IMR-90 (cell line): ENCODE measurements at regions not wholly inside any gene's neighbourhood (a gene's known extent, or its start where the extent isn't known, plus 50 kb on each side); places are given as distances from the start of the nearest gene placed in this dataset.

ENCODE experiments used
- ATAC-seq: fragments of 200-7000 bp; cut with Tn5 transposase; 2 replicates; pipeline ENCODE4 v1.9.1; 2020; ENCODE audit warnings: low read depth, mild to moderate bottlenecking, moderate library complexity
- BruUV-seq: library from RNA; stranded (reverse); fragments of 400-500 nt; replicated peaks from 2 replicates; lab custom pipeline; 2021; lab: Mats Ljungman, UMichigan
- CTCF ChIA-PET: fragments of 300-600 bp; formaldehyde crosslinking; extraction: SDS; loops from one replicate; lab custom pipeline; 2021; ENCODE audit warnings: antibody characterized with exemption; lab: Yijun Ruan, JAX
- POLR2A ChIA-PET: fragments of 300-600 bp; sonication (Branson Sonifier 250); formaldehyde crosslinking; loops from one replicate; lab custom pipeline; 2022; ENCODE audit warnings: antibody characterized with exemption; ENCODE audit not compliant: unreplicated experiment; lab: Charles Lee
- DNase-seq: peaks from one replicate; pipeline ENCODE4 v3.0.0; 2013
- H2AFZ ChIP-seq: replicated peaks from 2 replicates; pipeline ENCODE3; 2013; ENCODE audit warnings: low read length, mild to moderate bottlenecking; ENCODE audit not compliant: poor library complexity
- H2AK5ac ChIP-seq: 2 replicates; pipeline ENCODE4 v1.6.1; 2013; ENCODE audit warnings: low read depth, low read length, inconsistent platforms
- H2AK9ac ChIP-seq: replicated peaks from 2 replicates; pipeline ENCODE3; 2013; ENCODE audit warnings: mild to moderate bottlenecking, low read depth, low read length, moderate library complexity; ENCODE audit not compliant: poor library complexity
- H2BK120ac ChIP-seq: 2 replicates; pipeline ENCODE4 v1.6.1; 2013; ENCODE audit warnings: low read depth, low read length, inconsistent platforms
- H2BK15ac ChIP-seq: 3 replicates; pipeline ENCODE4 v1.6.1; 2013; ENCODE audit warnings: low read depth, low read length, inconsistent platforms
- H2BK20ac ChIP-seq: 2 replicates; pipeline ENCODE4 v1.6.1; 2013; ENCODE audit warnings: low read depth, mild to moderate bottlenecking, inconsistent platforms, low read length, moderate library complexity
- H2BK5ac ChIP-seq: 2 replicates; pipeline ENCODE4 v1.6.1; 2013; ENCODE audit warnings: mild to moderate bottlenecking, low read depth, low read length, inconsistent platforms; ENCODE audit not compliant: poor library complexity, severe bottlenecking
- H3K14ac ChIP-seq: replicated peaks from 2 replicates; pipeline ENCODE4 v1.6.1; 2013; ENCODE audit warnings: low read depth, low read length, inconsistent platforms
- H3K18ac ChIP-seq: 2 replicates; pipeline ENCODE4 v1.6.1; 2013; ENCODE audit warnings: low read depth, low read length, control low read depth
- H3K23ac ChIP-seq: 2 replicates; pipeline ENCODE4 v1.6.1; 2013; ENCODE audit warnings: low read depth, low read length, inconsistent platforms
- H3K27ac ChIP-seq: 2 replicates; pipeline ENCODE4 v1.5.1; 2013; ENCODE audit warnings: mild to moderate bottlenecking, control low read depth, low read length; ENCODE audit not compliant: insufficient read depth
- H3K27me3 ChIP-seq: 2 replicates; pipeline ENCODE4 v1.6.1; 2013; ENCODE audit warnings: low read length; ENCODE audit not compliant: control insufficient read depth, insufficient read depth
- H3K36me3 ChIP-seq: 2 replicates; pipeline ENCODE4 v1.6.1; 2013; ENCODE audit warnings: low read length, mixed read lengths; ENCODE audit not compliant: control insufficient read depth, insufficient read depth
- H3K4ac ChIP-seq: 2 replicates; pipeline ENCODE4 v1.6.1; 2013; ENCODE audit warnings: low read depth, low read length, inconsistent platforms
- H3K4me1 ChIP-seq: 2 replicates; pipeline ENCODE4 v1.6.1; 2013; ENCODE audit warnings: low read length, mixed read lengths; ENCODE audit not compliant: control insufficient read depth, insufficient read depth
- H3K4me2 ChIP-seq: 2 replicates; pipeline ENCODE4 v1.6.1; 2013; ENCODE audit warnings: low read depth, mild to moderate bottlenecking, control low read depth, low read length, moderate library complexity
- H3K4me3 ChIP-seq: 2 replicates; pipeline ENCODE4 v1.5.1; 2013; ENCODE audit warnings: low read depth, mild to moderate bottlenecking, control low read depth, low read length, moderate library complexity; ENCODE audit not compliant: insufficient read depth
- H3K56ac ChIP-seq: 2 replicates; pipeline ENCODE4 v1.6.1; 2013; ENCODE audit warnings: low read length, inconsistent platforms; ENCODE audit not compliant: insufficient read depth; ENCODE audit errors: extremely low read depth
- H3K79me1 ChIP-seq, 2 experiments: 2 replicates each; pipeline ENCODE4 v1.6.1; 2013; ENCODE audit warnings: low read length in 2 of 2, inconsistent platforms in 1 of 2, low read depth in 1 of 2
- H3K9ac ChIP-seq: 2 replicates; pipeline ENCODE4 v1.6.1; 2013; ENCODE audit warnings: low read depth, low read length, control low read depth
- H3K9me1 ChIP-seq: 2 replicates; pipeline ENCODE4 v1.6.1; 2013; ENCODE audit warnings: low read length, inconsistent platforms; ENCODE audit not compliant: insufficient read depth
- H3K9me3 ChIP-seq: 2 replicates; pipeline ENCODE4 v1.6.1; 2013; ENCODE audit warnings: low read length; ENCODE audit not compliant: control insufficient read depth, insufficient read depth
- H4K20me1 ChIP-seq: 2 replicates; pipeline ENCODE4 v1.6.1; 2013; ENCODE audit warnings: low read length, inconsistent platforms; ENCODE audit not compliant: insufficient read depth
- H4K5ac ChIP-seq: 2 replicates; pipeline ENCODE4 v1.6.1; 2013; ENCODE audit warnings: mild to moderate bottlenecking, low read depth, low read length, control low read depth
- H4K8ac ChIP-seq, 2 experiments: 2 replicates each; pipeline ENCODE4 v1.6.1; 2013; ENCODE audit warnings: low read depth in 2 of 2, low read length in 2 of 2, control low read depth in 1 of 2, inconsistent platforms in 1 of 2
- H4K91ac ChIP-seq: 2 replicates; pipeline ENCODE4 v1.6.1; 2013; ENCODE audit warnings: low read depth, low read length, inconsistent platforms; ENCODE audit not compliant: insufficient read depth
- BHLHE40 ChIP-seq: fragments of 150-350 bp; IDR thresholded peaks from 2 replicates; pipeline ENCODE4 v1.6.1; 2016; ENCODE audit warnings: mild to moderate bottlenecking, low read depth, low read length
- CEBPB ChIP-seq: IDR thresholded peaks from 2 replicates; pipeline ENCODE4 v1.6.1; 2012; ENCODE audit warnings: low read depth, low read length, improper control_type of control experiment
- CHD1 ChIP-seq: IDR thresholded peaks from 2 replicates; pipeline ENCODE4 v1.6.1; 2012; ENCODE audit warnings: low read depth, low read length, improper control_type of control experiment
- CTCF ChIP-seq: conservative IDR thresholded peaks from 2 replicates; pipeline ENCODE4 v1.5.1; 2012; ENCODE audit warnings: mild to moderate bottlenecking, low read depth, low read length, improper control_type of control experiment
- FOS ChIP-seq: fragments of 150-350 bp; IDR thresholded peaks from 2 replicates; pipeline ENCODE4 v1.6.1; 2016; ENCODE audit warnings: low read depth, low read length
- MAFK ChIP-seq: IDR thresholded peaks from 2 replicates; pipeline ENCODE4 v1.6.1; 2012; ENCODE audit warnings: low read depth, low read length, improper control_type of control experiment
- MAZ ChIP-seq: IDR thresholded peaks from 2 replicates; pipeline ENCODE4 v1.6.1; 2012; ENCODE audit warnings: low read depth, mild to moderate bottlenecking, low read length, improper control_type of control experiment, moderate library complexity, borderline replicate concordance
- MXI1 ChIP-seq: IDR thresholded peaks from 2 replicates; pipeline ENCODE4 v1.6.1; 2012; ENCODE audit warnings: low read depth, mild to moderate bottlenecking, low read length, moderate library complexity, borderline replicate concordance
- NFE2L2 ChIP-seq: fragments of 150-350 bp; IDR thresholded peaks from 2 replicates; pipeline ENCODE4 v1.6.1; 2016; ENCODE audit warnings: low read depth, mild to moderate bottlenecking, low read length
- POLR2A ChIP-seq: IDR thresholded peaks from 2 replicates; pipeline ENCODE4 v1.6.1; 2012; ENCODE audit warnings: mild to moderate bottlenecking, low read depth, low read length
- RAD21 ChIP-seq: IDR thresholded peaks from 2 replicates; pipeline ENCODE4 v1.6.1; 2012; ENCODE audit warnings: low read length, improper control_type of control experiment
- RCOR1 ChIP-seq: IDR thresholded peaks from 2 replicates; pipeline ENCODE4 v1.6.1; 2012; ENCODE audit warnings: mild to moderate bottlenecking, low read length, improper control_type of control experiment; ENCODE audit not compliant: insufficient replicate concordance
- RFX5 ChIP-seq: IDR thresholded peaks from 2 replicates; pipeline ENCODE4 v1.8.0; 2012; ENCODE audit warnings: low read depth, mild to moderate bottlenecking, low read length, moderate library complexity
- SMC3 ChIP-seq: fragments of 150-350 bp; IDR thresholded peaks from 2 replicates; pipeline ENCODE4 v1.6.1; 2016; ENCODE audit warnings: low read depth, mild to moderate bottlenecking, antibody characterized with exemption, low read length, moderate library complexity
- USF2 ChIP-seq: fragments of 150-350 bp; IDR thresholded peaks from 2 replicates; pipeline ENCODE4 v1.6.1; 2017; ENCODE audit warnings: mild to moderate bottlenecking, antibody characterized with exemption, low read length, low read depth
- WGBS, 2 experiments: methylation state at CpG; one replicate each; pipeline versions ENCODE4 v1.1.5 to v1.1.7; 2013; ENCODE audit warnings: missing lambda C conversion rate in 2 of 2; ENCODE audit not compliant: insufficient read length in 1 of 2; ENCODE audit errors: extremely low coverage in 2 of 2; 5-methylcytosine and 5-hydroxymethylcytosine counted together
- dilution Hi-C: fragments of 300-500 bp; cut with HindIII; formaldehyde crosslinking; loops from one replicate; pipeline ENCODE4 v1.14.3; 2018; ENCODE audit warnings: low sequenced_read_pairs; ENCODE audit not compliant: unreplicated experiment
- in situ Hi-C: fragments of 300-500 bp; cut with MboI; formaldehyde crosslinking; loops from 3 replicates; pipeline ENCODE4 v1.14.3; 2019; ENCODE audit warnings: low sequenced_read_pairs, inconsistent platforms, mixed read lengths
- intact Hi-C: fragments of 100-400 bp; cut with micrococcal nuclease; formaldehyde crosslinking; loops from 2 replicates; pipeline ENCODE4 v1.10.0; 2022
- TF ChIP-seq, protein P1 (sequence below): fragments of 150-350 bp; IDR thresholded peaks from 2 replicates; pipeline ENCODE4 v1.6.1; 2016; ENCODE audit warnings: low read depth, mild to moderate bottlenecking, low read length, moderate library complexity, borderline replicate concordance

- no peak for DNase-seq
- WGBS, 2 experiments, result no CpG with 5 or more reads among the region's 1 CpG
- intact Hi-C loops, result no loop called here
Observed at GRCh38 chr10:44436240-44436639, 51.3 kb upstream of the CXCL12 start.

More at GRCh38 chr10:44436240-44436639, 51.3 kb upstream of the CXCL12 start:
- no peak overlapping the region for H2AFZ ChIP-seq
- H3K27ac ChIP-seq, result no peak overlapping the region
- no peak overlapping the region for H3K23ac ChIP-seq
- no peak overlapping the region for H3K9ac ChIP-seq
- no peaks in the 10 kb centered on the region for H3K9me1 ChIP-seq
- no peak overlapping the region for H4K5ac ChIP-seq
- no TSS peak for BruUV-seq
- no peak overlapping the region for H2BK5ac ChIP-seq
- H3K14ac ChIP-seq, result no peak overlapping the region
- ChIA-PET POLR2A (no interaction called here), CTCF (no interaction called here)
- H3K4me3 ChIP-seq, result no peak overlapping the region
- peaks cover 10% of the 10 kb centered on the region; the same call in 1 of the 2 replicates for H3K27me3 ChIP-seq
- H3K36me3 ChIP-seq, result no peaks in the 10 kb centered on the region
- H4K20me1 ChIP-seq, result no peaks in the 10 kb centered on the region
- no peak overlapping the region for H2BK15ac ChIP-seq
- H3K9me3 ChIP-seq, result peaks cover 2% of the 10 kb centered on the region; the same call in 1 of the 2 replicates
- H3K4me1 ChIP-seq, result no peaks in the 10 kb centered on the region
- TF ChIP-seq RCOR1 (no peak), NFE2L2 (no peak), MAFK (no peak), CEBPB (no peak), CHD1 (no peak), USF2 (no peak), MAZ (no peak), RFX5 (no peak), SMC3 (no peak), POLR2A (no peak), BHLHE40 (no peak), CTCF (no peak), MXI1 (no peak), RAD21 (no peak), FOS (no peak)
- TF ChIP-seq, protein P1, sequence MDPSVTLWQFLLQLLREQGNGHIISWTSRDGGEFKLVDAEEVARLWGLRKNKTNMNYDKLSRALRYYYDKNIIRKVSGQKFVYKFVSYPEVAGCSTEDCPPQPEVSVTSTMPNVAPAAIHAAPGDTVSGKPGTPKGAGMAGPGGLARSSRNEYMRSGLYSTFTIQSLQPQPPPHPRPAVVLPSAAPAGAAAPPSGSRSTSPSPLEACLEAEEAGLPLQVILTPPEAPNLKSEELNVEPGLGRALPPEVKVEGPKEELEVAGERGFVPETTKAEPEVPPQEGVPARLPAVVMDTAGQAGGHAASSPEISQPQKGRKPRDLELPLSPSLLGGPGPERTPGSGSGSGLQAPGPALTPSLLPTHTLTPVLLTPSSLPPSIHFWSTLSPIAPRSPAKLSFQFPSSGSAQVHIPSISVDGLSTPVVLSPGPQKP, result no peak
- no peak overlapping the region for H3K18ac ChIP-seq
- H2BK20ac ChIP-seq, result no peak overlapping the region
- no peaks in the 10 kb centered on the region for H3K79me1 ChIP-seq
- ATAC-seq, result no peak
- no peak overlapping the region for H2BK120ac ChIP-seq
- H3K4me2 ChIP-seq, result no peak overlapping the region
- H3K4ac ChIP-seq, result no peak overlapping the region
- no peak overlapping the region for H3K56ac ChIP-seq
- H2AK5ac ChIP-seq, result no peak overlapping the region
- in situ Hi-C loops, result no loop called here
- H2AK9ac ChIP-seq, result no peak overlapping the region
- H4K91ac ChIP-seq, result no peak overlapping the region
- dilution Hi-C loops, result no loop called here
- no peak overlapping the region for H4K8ac ChIP-seq
